K562 (cell line): ENCODE measurements at regions not wholly inside any gene's neighbourhood (a gene's known extent, or its start where the extent isn't known, plus 50 kb on each side); places are given as distances from the start of the nearest gene placed in this dataset.

Experiments
- CEBPB ChIP-seq: fragments of 450-650 bp; IDR thresholded peaks from 2 replicates; pipeline ENCODE4 v1.6.1; 2016; ENCODE audit warnings: missing genetic modification characterization, missing compliant biosample characterization
- CTCFL ChIP-seq: IDR thresholded peaks from 2 replicates; pipeline ENCODE4 v1.6.1; 2011; ENCODE audit warnings: borderline replicate concordance, low read depth, mild to moderate bottlenecking, moderate library complexity, low read length; ENCODE audit not compliant: insufficient read depth, poor library complexity, severe bottlenecking
- CXXC5 ChIP-seq: fragments of 250-450 bp; sonication (Bioruptor Pico); IDR thresholded peaks from 2 replicates; pipeline ENCODE4 v1.8.0; 2022; ENCODE audit warnings: inconsistent platforms, mild to moderate bottlenecking, moderate library complexity
- FOXK2 ChIP-seq, 2 experiments: fragments of 450-650 bp; IDR thresholded peaks in 1 of 2; conservative IDR thresholded peaks in 1 of 2; 2 replicates each; pipeline ENCODE4 v1.6.1; 2016; ENCODE audit warnings: low read depth in 2 of 2, mild to moderate bottlenecking in 1 of 2
- FOXM1 ChIP-seq, 2 experiments: fragments of 450-650 bp in 1 of 2; sonication (generic) in 1 of 2; formaldehyde crosslinking in 1 of 2; IDR thresholded peaks; 2 replicates each; pipeline versions ENCODE4 v1.6.1 to v1.9.0; 2017 to 2022; ENCODE audit warnings: low read depth in 2 of 2, mild to moderate bottlenecking in 2 of 2, missing genetic modification reagents in 1 of 2, moderate library complexity in 1 of 2
- GTF2A2 ChIP-seq: IDR thresholded peaks from 2 replicates; pipeline ENCODE4 v1.6.1; 2016; ENCODE audit warnings: mild to moderate bottlenecking, missing genetic modification characterization, missing compliant biosample characterization
- HBP1 ChIP-seq: fragments of 450-650 bp; formaldehyde crosslinking; IDR thresholded peaks from 2 replicates; pipeline ENCODE4 v1.4.0; 2022; ENCODE audit warnings: missing genetic modification characterization
- KDM2B ChIP-seq: fragments of 250-450 bp; sonication (Bioruptor Pico); IDR thresholded peaks from 2 replicates; pipeline ENCODE4 v1.8.0; 2021; ENCODE audit warnings: mild to moderate bottlenecking, moderate library complexity
- PRDM10 ChIP-seq: fragments of 450-650 bp; IDR thresholded peaks from 2 replicates; pipeline ENCODE4 v1.6.1; 2018; ENCODE audit not compliant: partially characterized antibody
- SMARCA5 ChIP-seq: fragments of 450-650 bp; IDR thresholded peaks from 2 replicates; pipeline ENCODE4 v1.6.1; 2016
- VEZF1 ChIP-seq: fragments of 200-800 bp; sonication (Bioruptor generic); IDR thresholded peaks from 2 replicates; pipeline ENCODE4 v1.6.1; 2017; ENCODE audit warnings: missing genetic modification characterization, missing compliant biosample characterization
- ZNF165 ChIP-seq: fragments of 250-450 bp; sonication (Bioruptor Pico); IDR thresholded peaks from 2 replicates; pipeline ENCODE4 v1.4.0; 2020; ENCODE audit warnings: borderline replicate concordance
- ZNF384 ChIP-seq: IDR thresholded peaks from 2 replicates; pipeline ENCODE4 v1.6.1; 2012; ENCODE audit warnings: low read depth, low read length, improper control_type of control experiment
- ZNF398 ChIP-seq: fragments of 250-450 bp; sonication (Bioruptor Pico); IDR thresholded peaks from 2 replicates; pipeline ENCODE4 v1.8.0; 2021; ENCODE audit warnings: moderate library complexity, mild to moderate bottlenecking, inconsistent platforms

GRCh38 chr15:69908590-69909420, 188.9 kb downstream of the TLE3 start (continued):
- TF ChIP-seq CTCFL, result no peak
- TF ChIP-seq PRDM10, result peak; percentile 98
- 0 out of 2 replicates have a peak, but pooled peaks have one; percentile 16 for TF ChIP-seq ZNF384
- no peak for TF ChIP-seq KDM2B (CRISPR knock-in tag)
- no peak for TF ChIP-seq SMARCA5
- no peak for TF ChIP-seq GTF2A2
- TF ChIP-seq HBP1, result no peak
- TF ChIP-seq CXXC5 (CRISPR knock-in tag), result no peak
- peak; percentile 15; the same call in 1 of the 2 replicates for TF ChIP-seq VEZF1
- no peak for TF ChIP-seq CEBPB (tag)
- peak in 1 of 2 experiments; percentile 74; a peak in 1 of 4 replicates for TF ChIP-seq FOXK2 (conservative IDR thresholded peaks at IDR 0.05 in 1 of 2, IDR thresholded peaks at IDR 0.05 in 1 of 2; ENCODE audit: low read depth in 2 of 2)
- no peak for TF ChIP-seq ZNF165 (CRISPR knock-in tag)
- TF ChIP-seq FOXM1 (IDR thresholded peaks at IDR 0.05; ENCODE audit: low read depth), result 0 out of 2 replicates have a peak, but pooled peaks have one; percentile 29
- no peak for TF ChIP-seq FOXM1 (CRISPR knock-in tag; IDR thresholded peaks at IDR 0.05; ENCODE audit: low read depth)
- no peak for TF ChIP-seq ZNF398 (CRISPR knock-in tag)
